Loucy (cell line): ENCODE measurements at regions not wholly inside any gene's neighbourhood (a gene's known extent, or its start where the extent isn't known, plus 50 kb on each side); places are given as distances from the start of the nearest gene placed in this dataset.

Experiments
- CTCF ChIP-seq: fragments of 200-600 bp; sonication (generic); conservative IDR thresholded peaks from 2 replicates; pipeline ENCODE4 v1.5.1; 2014; ENCODE audit warnings: mild to moderate bottlenecking, antibody characterized with exemption, low read length
- EZH2phosphoT487 ChIP-seq: fragments of 200-600 bp; IDR thresholded peaks from 2 replicates; pipeline ENCODE4 v1.6.1; 2018; ENCODE audit warnings: antibody characterized with exemption, mild to moderate bottlenecking, moderate library complexity, borderline replicate concordance

GRCh38 chr9:87320146-87320884 is 177.4 kb upstream of the DAPK1 start:
- TF ChIP-seq CTCF (no peak), EZH2phosphoT487 (no peak)
